Fibroblast of lung (primary cell): ENCODE measurements at regions not wholly inside any gene's neighbourhood (a gene's known extent, or its start where the extent isn't known, plus 50 kb on each side); places are given as distances from the start of the nearest gene placed in this dataset.
A peak's percentile ranks its signal among the peaks of the same experiment; 100 is the strongest.

Source experiments
- DNase-seq, 2 donors: peaks; one replicate each; pipeline versions ENCODE4 v3.0.0 to v3.0.0-alpha.2; 2010; ENCODE audit warnings: low read depth in 2 of 2
- H2AFZ ChIP-seq: 2 replicates; pipeline ENCODE4 v1.5.1; 2012; ENCODE audit warnings: low read length, control low read depth, inconsistent platforms
- H3K27ac ChIP-seq: 2 replicates; pipeline ENCODE4 v1.5.1; 2011; ENCODE audit warnings: low read length, control low read depth; ENCODE audit not compliant: insufficient read depth
- H3K27me3 ChIP-seq: 2 replicates; pipeline ENCODE4 v1.5.1; 2011; ENCODE audit warnings: mild to moderate bottlenecking, low read length; ENCODE audit not compliant: control insufficient read depth, insufficient read depth
- H3K36me3 ChIP-seq: 2 replicates; pipeline ENCODE4 v1.5.1; 2011; ENCODE audit warnings: low read length; ENCODE audit not compliant: control insufficient read depth, insufficient read depth
- H3K4me1 ChIP-seq: 2 replicates; pipeline ENCODE4 v1.5.1; 2011; ENCODE audit warnings: low read length; ENCODE audit not compliant: control insufficient read depth, insufficient read depth; ENCODE audit errors: extremely low read depth
- H3K4me2 ChIP-seq: 2 replicates; pipeline ENCODE4 v1.5.1; 2011; ENCODE audit warnings: low read length, control low read depth; ENCODE audit not compliant: insufficient read depth; ENCODE audit errors: extremely low read depth
- H3K4me3 ChIP-seq, 4 experiments: fragments of 200-600 bp in 1 of 4; sonication (generic) in 1 of 4; replicated peaks in 1 of 4; 2 replicates each; pipeline ENCODE4 v1.5.1; 2011 to 2016; ENCODE audit warnings: low read length in 4 of 4, low read depth in 3 of 4, mild to moderate bottlenecking in 3 of 4, control low read depth in 2 of 4, inconsistent platforms in 1 of 4, mixed read lengths in 1 of 4; ENCODE audit not compliant: insufficient read depth in 1 of 4; ENCODE audit errors: control extremely low read depth in 1 of 4
- H3K79me2 ChIP-seq: 2 replicates; pipeline ENCODE4 v1.5.1; 2012; ENCODE audit warnings: mild to moderate bottlenecking, low read length, inconsistent platforms; ENCODE audit not compliant: control insufficient read depth, insufficient read depth
- H3K9ac ChIP-seq: 2 replicates; pipeline ENCODE4 v1.5.1; 2011; ENCODE audit warnings: mild to moderate bottlenecking, low read length, control low read depth; ENCODE audit not compliant: insufficient read depth
- H3K9me3 ChIP-seq: 2 replicates; pipeline ENCODE4 v1.5.1; 2012; ENCODE audit warnings: low read depth, low read length; ENCODE audit not compliant: control insufficient read depth, insufficient read depth
- H4K20me1 ChIP-seq: 2 replicates; pipeline ENCODE4 v1.5.1; 2011; ENCODE audit warnings: low read length; ENCODE audit not compliant: control insufficient read depth, insufficient read depth; ENCODE audit errors: extremely low read depth
- CTCF ChIP-seq, 2 donors: IDR thresholded peaks in 1 of 2; conservative IDR thresholded peaks in 1 of 2; 1 replicate in 1 of 2; 2 replicates in 1 of 2; pipeline ENCODE4 v1.5.1; 2011 to 2012; ENCODE audit warnings: low read length in 2 of 2, control low read depth in 1 of 2, inconsistent platforms in 1 of 2, low read depth in 1 of 2, mild to moderate bottlenecking in 1 of 2
- EZH2 ChIP-seq: IDR thresholded peaks from 2 replicates; pipeline ENCODE4 v1.5.1; 2012; ENCODE audit warnings: low read length, control low read depth, mild to moderate bottlenecking; ENCODE audit errors: missing control alignments

- peak in 1 of 2 donors; percentile 69 for DNase-seq
- Histone ChIP-seq H3K27ac (peak overlapping the region; percentile 49), H3K79me2 (no peaks in the 10 kb centered on the region), H3K4me3 (no peak overlapping the region), H3K4me2 (no peak overlapping the region), H3K27me3 (no peaks in the 10 kb centered on the region), H3K4me1 (peaks cover 14% of the 10 kb centered on the region), H4K20me1 (no peaks in the 10 kb centered on the region), H3K9ac (no peak overlapping the region), H2AFZ (no peak overlapping the region), H3K9me3 (no peaks in the 10 kb centered on the region), H3K36me3 (no peaks in the 10 kb centered on the region)
- TF ChIP-seq EZH2 (no peak), CTCF (conservative IDR thresholded peaks at IDR 0.05 in 1 of 2, IDR thresholded peaks at IDR 0.05 in 1 of 2; ENCODE audit: low read depth in 1 of 2, low read length in 2 of 2) (no peak)
These were observed 65.9 kb upstream of the TNIK start for GRCh38 chr3:171526146-171526545.

GRCh38 chr3:171525437-171525836 is 65.2 kb upstream of the TNIK start:
- no peaks in the 10 kb centered on the region for H3K79me2 ChIP-seq
- H3K27me3 ChIP-seq, result no peaks in the 10 kb centered on the region
- no peaks in the 10 kb centered on the region for H4K20me1 ChIP-seq
- no peak for DNase-seq
- H3K9ac ChIP-seq, result no peak overlapping the region
- no peak overlapping the region for H2AFZ ChIP-seq
- no peaks in the 10 kb centered on the region for H3K36me3 ChIP-seq
- peaks cover 14% of the 10 kb centered on the region for H3K4me1 ChIP-seq
- H3K4me3 ChIP-seq, result no peak overlapping the region
- no peak for TF ChIP-seq EZH2
- no peak for TF ChIP-seq CTCF (conservative IDR thresholded peaks at IDR 0.05 in 1 of 2, IDR thresholded peaks at IDR 0.05 in 1 of 2; ENCODE audit: low read depth in 1 of 2, low read length in 2 of 2)
- no peaks in the 10 kb centered on the region for H3K9me3 ChIP-seq
- H3K4me2 ChIP-seq, result no peak overlapping the region
- no peak overlapping the region for H3K27ac ChIP-seq

- H3K27me3 ChIP-seq, result no peaks in the 10 kb centered on the region
- no peak overlapping the region for H3K27ac ChIP-seq
- no peak overlapping the region for H2AFZ ChIP-seq
- H3K4me2 ChIP-seq, result no peak overlapping the region
- no peak for TF ChIP-seq EZH2
- no peak for TF ChIP-seq CTCF (conservative IDR thresholded peaks at IDR 0.05 in 1 of 2, IDR thresholded peaks at IDR 0.05 in 1 of 2; ENCODE audit: low read depth in 1 of 2, low read length in 2 of 2)
- H3K9ac ChIP-seq, result no peak overlapping the region
- no peaks in the 10 kb centered on the region for H4K20me1 ChIP-seq
- no peaks in the 10 kb centered on the region for H3K36me3 ChIP-seq
- no peak for DNase-seq
- H3K4me3 ChIP-seq, result no peak overlapping the region
- peaks cover 14% of the 10 kb centered on the region for H3K4me1 ChIP-seq
- no peaks in the 10 kb centered on the region for H3K9me3 ChIP-seq
- no peaks in the 10 kb centered on the region for H3K79me2 ChIP-seq
These were observed 64.7 kb upstream of the TNIK start for GRCh38 chr3:171524921-171525310.
